ENCODE measurements at regions not wholly inside any gene's neighbourhood (a gene's known extent, or its start where the extent isn't known, plus 50 kb on each side); places are given as distances from the start of the nearest gene placed in this dataset.

GRCh38 chr9:79240774-79241173 lies 331.0 kb upstream of the TLE4 start:
- H2BK5ac ChIP-seq (ENCODE audit: low read depth, low read length): no peak overlapping the region
- no peak overlapping the region for H2BK12ac ChIP-seq (ENCODE audit: low read depth, low read length)
- H4K20me1 ChIP-seq (replicated peaks in 1 of 2; ENCODE audit: control insufficient read depth in 1 of 2, insufficient read depth in 2 of 2, low read length in 2 of 2): no peaks in the 10 kb centered on the region
- H2BK20ac ChIP-seq (ENCODE audit: low read length): no peak overlapping the region
- no peak overlapping the region for H4K8ac ChIP-seq (ENCODE audit: extremely low read depth, insufficient read depth, low read length)
- no peak overlapping the region; the same call in 1 of the 2 replicates for H3K18ac ChIP-seq (ENCODE audit: extremely low read depth, low read length)
- H3K4me3 ChIP-seq (ENCODE audit: extremely low read depth in 1 of 4, insufficient read depth in 2 of 4, low read depth in 3 of 4, low read length in 4 of 4): peak overlapping the region in 2 of 4 experiments; percentile 10 to 23; a peak in 2 of 8 replicates
- H3K27me3 ChIP-seq (replicated peaks in 1 of 4; ENCODE audit: control insufficient read depth in 3 of 4, extremely low read depth in 1 of 4, insufficient read depth in 3 of 4, low read length in 3 of 4): no peaks in the 10 kb centered on the region
- H3K23me2 ChIP-seq (ENCODE audit: low read depth, low read length): no peaks in the 10 kb centered on the region
- no peaks in the 10 kb centered on the region for H3K79me2 ChIP-seq (ENCODE audit: control insufficient read depth in 1 of 2, insufficient read depth in 2 of 2, low read length in 2 of 2)
- H2AK5ac ChIP-seq (ENCODE audit: low read depth, low read length): no peak overlapping the region
- WGBS, 2 experiments (ENCODE audit: extremely low coverage in 1 of 2, insufficient coverage in 1 of 2, insufficient read length in 1 of 2, insufficient replicate concordance in 2 of 2, low coverage in 1 of 2, low lambda C conversion rate in 2 of 2, missing lambda C conversion rate in 1 of 2): 35% methylated on average over 3 of the region's 3 CpGs; no CpG with 5 or more reads in 1 of the 2 experiments
- H3K14ac ChIP-seq (ENCODE audit: insufficient read length): no peak overlapping the region
- ChIA-PET CTCF (ENCODE audit: partially characterized antibody) (no interaction called here), POLR2A (ENCODE audit: partially characterized antibody) (interaction anchor here (1.0 kb wide), 1 partner anchor 11 kb away, joined by 3 read pairs; no protein-coding TSS in a partner anchor)
- DNase-seq (ENCODE audit: low read depth in 1 of 2, low spot score in 2 of 2) (no peak), FAIRE-seq (peak; percentile 91)
- no peaks in the 10 kb centered on the region for H3K36me3 ChIP-seq (ENCODE audit: control insufficient read depth in 2 of 4, insufficient read depth in 4 of 4, low read length in 3 of 4)
- H3K4ac ChIP-seq (replicated peaks; ENCODE audit: insufficient read length, low read depth, low read length): no peak overlapping the region
- H4K5ac ChIP-seq (ENCODE audit: insufficient read length, low read depth, low read length): no peak overlapping the region
- no peaks in the 10 kb centered on the region for H3K9me3 ChIP-seq (ENCODE audit: insufficient read depth in 2 of 2, low read depth in 1 of 2, low read length in 1 of 2)
- H3K4me2 ChIP-seq (ENCODE audit: insufficient read depth in 1 of 2, low read depth in 2 of 2, low read length in 2 of 2): peak overlapping the region; percentile 29 to 49; a peak in 2 of 4 replicates
- H3K9ac ChIP-seq (replicated peaks in 1 of 4; ENCODE audit: extremely low read depth in 1 of 4, low read depth in 3 of 4, low read length in 3 of 4): no peak overlapping the region
- H2AFZ ChIP-seq (ENCODE audit: low read length): no peak overlapping the region
- H2BK120ac ChIP-seq (replicated peaks; ENCODE audit: low read depth, low read length): peak overlapping the region; percentile 55
- H2BK15ac ChIP-seq (ENCODE audit: low read length): no peak overlapping the region
- no peak overlapping the region for H4K91ac ChIP-seq (replicated peaks; ENCODE audit: insufficient read length, low read length)
- H3K23ac ChIP-seq (ENCODE audit: insufficient read length): no peak overlapping the region
- peaks cover 0 to 16% (median 3%) of the 10 kb centered on the region in 4 experiments; a peak in 5 of 7 replicates for H3K4me1 ChIP-seq (replicated peaks in 1 of 4; ENCODE audit: control insufficient read depth in 3 of 4, insufficient read depth in 4 of 4, low read length in 3 of 4)
- H3K27ac ChIP-seq (ENCODE audit: low read depth, low read length): no peak overlapping the region
- H3K56ac ChIP-seq (replicated peaks; ENCODE audit: insufficient read length, low read depth, low read length): no peak overlapping the region
- no peaks in the 10 kb centered on the region for H3K79me1 ChIP-seq (ENCODE audit: low read depth, low read length)
- TF ChIP-seq SUZ12 (IDR thresholded peaks at IDR 0.05; ENCODE audit: low read length): no peak
- TF ChIP-seq EGR1 (IDR thresholded peaks at IDR 0.05; ENCODE audit: borderline replicate concordance, low read depth, low read length): no peak
- no peak for TF ChIP-seq GTF2F1 (IDR thresholded peaks at IDR 0.05; ENCODE audit: borderline replicate concordance, low read depth, low read length)
- TF ChIP-seq NANOG (IDR thresholded peaks at IDR 0.05; ENCODE audit: insufficient read depth, low read depth, low read length, poor library complexity, severe bottlenecking): no peak
- peak in 1 of 2 experiments; percentile 86; a peak in 1 of 4 replicates for TF ChIP-seq HDAC2 (IDR thresholded peaks at IDR 0.05; ENCODE audit: borderline replicate concordance in 1 of 2, low read depth in 2 of 2, low read length in 2 of 2)
- TF ChIP-seq CEBPB (IDR thresholded peaks at IDR 0.05; ENCODE audit: low read depth, low read length): no peak
- TF ChIP-seq RAD21 (IDR thresholded peaks at IDR 0.05 in 1 of 2, conservative IDR thresholded peaks at IDR 0.05 in 1 of 2; ENCODE audit: low read depth in 2 of 2, low read length in 2 of 2): peak in 1 of 2 experiments; percentile 20; a peak in 1 of 4 replicates
- 0 out of 2 replicates have a peak, but pooled peaks have one; percentile 21 for TF ChIP-seq POU5F1 (IDR thresholded peaks at IDR 0.05; ENCODE audit: low read depth, low read length)
- TF ChIP-seq ZNF274 (IDR thresholded peaks at IDR 0.05; ENCODE audit: borderline replicate concordance, extremely low read depth, low read length): no peak
- TF ChIP-seq YY1 (IDR thresholded peaks at IDR 0.05; ENCODE audit: low read depth, low read length): peak; percentile 32; the same call in 1 of the 2 replicates
- no peak for TF ChIP-seq MAFK (IDR thresholded peaks at IDR 0.05; ENCODE audit: low read depth, low read length)
